ENCODE measurements at regions not wholly inside any gene's neighbourhood (a gene's known extent, or its start where the extent isn't known, plus 50 kb on each side); places are given as distances from the start of the nearest gene placed in this dataset.

GRCh38 chr2:43086451-43087221 lies 139.8 kb downstream of the ZFP36L2 start:
- Histone ChIP-seq H3K9me3 (ENCODE audit: control insufficient read depth in 4 of 4, insufficient read depth in 3 of 4, low read length in 3 of 4) (peaks cover 0 to 3% (median 1%) of the 10 kb centered on the region in 4 donors), H3K4me1 (ENCODE audit: control insufficient read depth in 5 of 5, insufficient read depth in 5 of 5, low read length in 5 of 5) (peaks cover 0 to 55% (median 34%) of the 10 kb centered on the region in 5 donors), H3K36me3 (ENCODE audit: control insufficient read depth in 4 of 4, insufficient read depth in 4 of 4, low read length in 4 of 4) (no peaks in the 10 kb centered on the region), H3K4me3 (no peak overlapping the region), H3K27ac (ENCODE audit: low read depth in 1 of 2, low read length in 1 of 2) (peak overlapping the region; percentile 95), H3K27me3 (ENCODE audit: control insufficient read depth in 3 of 3, insufficient read depth in 3 of 3, low read length in 2 of 3) (no peaks in the 10 kb centered on the region), H3K9ac (ENCODE audit: insufficient read depth in 1 of 2, low read length in 2 of 2) (peak overlapping the region in 1 of 2 donors; percentile 40)
- TF ChIP-seq CTCF (IDR thresholded peaks at IDR 0.05; ENCODE audit: control extremely low read depth, extremely low read depth), result no peak
- ATAC-seq (ENCODE audit: insufficient read depth, low FRiP score) (peak; percentile 80), DNase-seq (peak; percentile 77 to 94 (median 91))
- WGBS, 2 donors, result 45 to 63% methylated on average over 14 of the region's 14 CpGs

- no peak for TF ChIP-seq CTCF (IDR thresholded peaks at IDR 0.05; ENCODE audit: control extremely low read depth, extremely low read depth)
- Histone ChIP-seq H3K27me3 (ENCODE audit: control insufficient read depth in 3 of 3, insufficient read depth in 3 of 3, low read length in 2 of 3) (no peaks in the 10 kb centered on the region), H3K4me3 (no peak overlapping the region), H3K9ac (ENCODE audit: insufficient read depth in 1 of 2, low read length in 2 of 2) (peak overlapping the region in 1 of 2 donors; percentile 16), H3K9me3 (ENCODE audit: control insufficient read depth in 4 of 4, insufficient read depth in 3 of 4, low read length in 3 of 4) (peaks cover 0 to 3% (median 1%) of the 10 kb centered on the region in 4 donors), H3K4me1 (ENCODE audit: control insufficient read depth in 5 of 5, insufficient read depth in 5 of 5, low read length in 5 of 5) (peaks cover 0 to 59% (median 34%) of the 10 kb centered on the region in 5 donors), H3K36me3 (ENCODE audit: control insufficient read depth in 4 of 4, insufficient read depth in 4 of 4, low read length in 4 of 4) (no peaks in the 10 kb centered on the region), H3K27ac (ENCODE audit: low read depth in 1 of 2, low read length in 1 of 2) (peak overlapping the region; percentile 80 to 89)
- DNase-seq (no peak), ATAC-seq (ENCODE audit: insufficient read depth, low FRiP score) (no peak)
- 73 to 79% methylated on average over 8 of the region's 8 CpGs for whole genome bisulfite sequencing, 2 donors
Observed at GRCh38 chr2:43085929-43086328, 140.5 kb downstream of the ZFP36L2 start.

GRCh38 chr2:43085505-43085904 lies 140.9 kb downstream of the ZFP36L2 start:
- Histone ChIP-seq H3K4me1 (ENCODE audit: control insufficient read depth in 5 of 5, insufficient read depth in 5 of 5, low read length in 5 of 5) (peaks cover 0 to 63% (median 36%) of the 10 kb centered on the region in 5 donors), H3K36me3 (ENCODE audit: control insufficient read depth in 4 of 4, insufficient read depth in 4 of 4, low read length in 4 of 4) (no peaks in the 10 kb centered on the region), H3K4me3 (no peak overlapping the region), H3K9me3 (ENCODE audit: control insufficient read depth in 4 of 4, insufficient read depth in 3 of 4, low read length in 3 of 4) (peaks cover 0 to 3% (median 1%) of the 10 kb centered on the region in 4 donors), H3K9ac (ENCODE audit: insufficient read depth in 1 of 2, low read length in 2 of 2) (peak overlapping the region in 1 of 2 donors; percentile 16), H3K27ac (ENCODE audit: low read depth in 1 of 2, low read length in 1 of 2) (peak overlapping the region; percentile 80 to 89), H3K27me3 (ENCODE audit: control insufficient read depth in 3 of 3, insufficient read depth in 3 of 3, low read length in 2 of 3) (no peaks in the 10 kb centered on the region)
- no peak for TF ChIP-seq CTCF (IDR thresholded peaks at IDR 0.05; ENCODE audit: control extremely low read depth, extremely low read depth)
- 90 to 93% methylated on average over 11 of the region's 11 CpGs for WGBS, 2 donors
- DNase-seq (no peak), ATAC-seq (ENCODE audit: insufficient read depth, low FRiP score) (no peak)
